GM12864 (cell line): ENCODE measurements at regions not wholly inside any gene's neighbourhood (a gene's known extent, or its start where the extent isn't known, plus 50 kb on each side); places are given as distances from the start of the nearest gene placed in this dataset.

ENCODE experiments used
- DNase-seq: peaks from one replicate; pipeline ENCODE4 v3.0.0-alpha.2; 2011; ENCODE audit warnings: low read depth
- H3K4me3 ChIP-seq: 2 replicates; pipeline ENCODE4 v1.5.1; 2011; ENCODE audit warnings: mild to moderate bottlenecking, low read depth, low read length, control low read depth
- TF ChIP-seq, protein P1 (sequence below): IDR thresholded peaks from 2 replicates; pipeline ENCODE4 v1.5.1; 2011; ENCODE audit warnings: low read depth, mild to moderate bottlenecking, moderate library complexity, low read length, control low read depth, inconsistent platforms; ENCODE audit errors: missing control alignments

DNA sequence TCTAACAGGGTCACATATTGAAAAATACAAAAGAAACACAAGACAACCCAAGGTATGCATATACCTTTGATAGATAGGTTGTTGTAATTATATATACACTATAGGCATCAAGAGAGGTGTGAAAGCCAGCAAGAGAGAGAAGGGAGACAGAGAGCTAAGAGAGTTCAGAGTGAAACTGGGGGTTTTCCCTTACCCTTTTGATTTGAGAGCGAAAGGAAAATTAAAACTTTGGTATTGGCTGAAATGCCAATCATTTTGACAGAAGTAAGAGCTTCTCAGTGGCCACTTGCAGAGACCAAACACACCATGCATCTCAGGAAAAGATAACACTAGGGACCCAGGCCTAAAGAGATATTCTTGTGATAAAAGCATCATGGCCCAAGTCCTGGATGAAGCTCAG is 183.6 kb downstream of the SHOX2 start:
- H3K4me3 ChIP-seq, result no peak overlapping the region
- TF ChIP-seq, protein P1, sequence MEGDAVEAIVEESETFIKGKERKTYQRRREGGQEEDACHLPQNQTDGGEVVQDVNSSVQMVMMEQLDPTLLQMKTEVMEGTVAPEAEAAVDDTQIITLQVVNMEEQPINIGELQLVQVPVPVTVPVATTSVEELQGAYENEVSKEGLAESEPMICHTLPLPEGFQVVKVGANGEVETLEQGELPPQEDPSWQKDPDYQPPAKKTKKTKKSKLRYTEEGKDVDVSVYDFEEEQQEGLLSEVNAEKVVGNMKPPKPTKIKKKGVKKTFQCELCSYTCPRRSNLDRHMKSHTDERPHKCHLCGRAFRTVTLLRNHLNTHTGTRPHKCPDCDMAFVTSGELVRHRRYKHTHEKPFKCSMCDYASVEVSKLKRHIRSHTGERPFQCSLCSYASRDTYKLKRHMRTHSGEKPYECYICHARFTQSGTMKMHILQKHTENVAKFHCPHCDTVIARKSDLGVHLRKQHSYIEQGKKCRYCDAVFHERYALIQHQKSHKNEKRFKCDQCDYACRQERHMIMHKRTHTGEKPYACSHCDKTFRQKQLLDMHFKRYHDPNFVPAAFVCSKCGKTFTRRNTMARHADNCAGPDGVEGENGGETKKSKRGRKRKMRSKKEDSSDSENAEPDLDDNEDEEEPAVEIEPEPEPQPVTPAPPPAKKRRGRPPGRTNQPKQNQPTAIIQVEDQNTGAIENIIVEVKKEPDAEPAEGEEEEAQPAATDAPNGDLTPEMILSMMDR, result no peak
- no peak for DNase-seq

DNA sequence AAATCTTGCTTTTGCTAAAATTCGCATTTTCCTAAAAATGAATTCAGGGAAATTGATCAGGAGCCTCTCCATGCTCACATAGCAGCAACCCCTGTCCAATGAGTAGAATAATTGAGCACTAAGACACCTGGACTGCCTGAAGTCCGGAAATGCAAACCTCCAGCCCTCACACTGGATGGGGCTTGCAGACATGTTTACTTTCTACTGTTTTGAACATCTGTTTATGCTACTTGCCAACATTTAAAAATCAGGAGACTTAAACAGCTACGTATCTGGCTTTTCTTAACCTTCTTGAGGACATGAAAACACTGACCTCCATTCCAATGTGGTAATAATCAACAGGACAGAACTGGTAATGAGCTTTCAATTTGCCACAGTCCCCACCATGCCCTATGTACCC is 184.4 kb downstream of the SHOX2 start:
- no peak for DNase-seq
- TF ChIP-seq, protein P1, result no peak
- no peak overlapping the region for H3K4me3 ChIP-seq

DNA sequence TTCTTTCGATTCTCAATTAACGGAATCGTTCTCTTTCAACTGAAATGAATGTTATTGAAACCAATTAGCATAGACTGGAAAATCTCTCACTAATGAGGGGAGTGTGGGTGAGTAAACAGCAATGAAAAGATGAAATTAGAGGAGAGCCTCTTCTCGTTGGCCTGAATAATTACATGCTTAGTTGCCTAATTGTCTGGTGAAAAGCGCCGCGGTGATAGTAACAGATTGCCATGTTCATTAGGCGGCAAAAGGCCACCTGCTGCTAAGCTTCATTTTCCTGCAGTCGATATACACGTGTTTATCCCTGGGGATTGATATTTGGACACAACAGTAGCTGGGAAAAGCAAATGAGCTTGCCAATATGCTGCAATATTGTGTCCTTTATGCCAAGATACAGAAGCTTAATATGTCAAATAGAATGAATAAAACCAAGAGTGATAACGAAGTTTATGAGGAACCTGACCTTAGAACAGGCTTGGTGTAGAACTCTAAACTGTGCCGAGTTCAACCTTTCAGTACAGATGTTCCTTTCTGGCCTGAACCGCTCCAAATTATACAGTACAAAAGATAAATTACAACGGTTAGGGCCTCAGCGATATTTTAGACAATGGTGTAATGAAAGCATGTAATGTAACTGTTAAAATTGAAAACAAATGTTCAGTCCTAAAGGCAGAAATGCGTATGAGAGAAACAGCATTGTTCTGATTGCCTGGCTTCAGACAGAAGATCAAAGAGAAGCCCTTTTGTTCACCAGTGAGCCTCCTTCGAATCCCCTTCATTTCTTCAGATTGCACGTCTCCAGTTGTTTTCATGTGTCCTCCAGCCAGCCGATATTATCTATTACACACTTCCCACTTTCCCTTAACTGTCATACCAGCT is 185.2 kb downstream of the SHOX2 start:
- TF ChIP-seq, protein P1, result no peak
- DNase-seq, result no peak
- H3K4me3 ChIP-seq, result no peak overlapping the region

DNA sequence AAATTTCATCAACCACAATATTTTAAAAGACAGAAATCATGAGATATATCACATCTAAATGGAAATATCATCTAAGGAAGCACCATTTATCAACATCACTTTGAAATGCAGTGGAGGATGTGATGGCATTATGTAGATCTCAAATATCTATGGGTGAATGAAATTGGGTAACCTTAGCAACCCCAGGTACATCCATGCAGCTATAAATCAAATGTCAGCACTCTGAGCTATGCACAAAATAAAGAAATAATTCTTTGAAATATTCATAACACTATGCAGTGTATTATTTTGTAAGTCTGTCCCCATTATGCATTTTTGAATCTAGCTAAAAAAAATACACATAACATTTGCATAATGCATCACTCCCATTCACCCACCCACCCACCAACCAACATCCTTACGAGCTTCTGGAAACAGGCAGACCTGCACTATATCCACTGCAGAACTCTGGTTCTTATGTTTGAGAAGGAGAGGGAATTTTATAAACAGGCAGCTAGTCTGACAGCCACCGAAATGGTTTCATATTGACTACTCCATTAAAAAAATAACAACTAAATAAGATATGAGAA is 186.8 kb downstream of the SHOX2 start:
- TF ChIP-seq, protein P1, result no peak
- no peak for DNase-seq
- H3K4me3 ChIP-seq, result no peak overlapping the region

DNA sequence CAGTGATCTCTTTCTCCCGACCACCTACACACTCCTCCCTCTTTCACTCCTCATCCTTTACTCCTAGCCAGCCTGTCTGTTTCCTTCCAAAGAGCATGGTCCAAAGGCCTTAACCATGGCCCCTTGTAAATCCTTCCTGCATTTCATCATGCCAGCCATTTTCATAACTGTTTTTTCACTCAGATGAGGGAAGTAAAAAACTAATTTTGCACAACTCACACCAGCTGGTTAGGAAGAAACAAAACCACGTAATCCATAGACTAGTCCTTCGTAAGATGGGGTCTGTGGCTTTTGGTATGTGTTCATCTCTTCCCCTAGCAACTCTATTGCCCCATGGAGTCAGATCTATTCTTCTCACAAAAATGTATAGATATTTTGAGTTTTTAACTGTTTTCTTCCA is 187.8 kb downstream of the SHOX2 start:
- no peak for DNase-seq
- no peak overlapping the region for H3K4me3 ChIP-seq
- TF ChIP-seq, protein P1, result no peak

DNA sequence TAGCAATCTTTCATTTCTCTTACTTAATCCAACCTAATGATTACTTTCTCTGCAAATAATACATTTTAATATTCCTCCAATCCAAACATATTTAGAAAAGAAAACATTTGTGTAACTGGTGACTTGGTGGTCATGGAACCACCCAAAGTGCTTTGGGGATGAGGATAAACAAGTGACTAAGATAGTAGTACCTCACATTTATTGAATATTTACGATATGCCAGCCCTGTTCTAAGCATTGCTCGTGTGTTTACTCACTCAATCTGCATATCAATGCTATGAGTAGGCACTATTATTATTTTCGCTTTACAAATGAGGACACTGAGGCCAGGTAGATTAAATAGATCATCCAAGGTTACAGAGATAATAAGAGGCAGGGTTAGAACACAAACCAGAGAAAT is 189.5 kb downstream of the SHOX2 start:
- TF ChIP-seq, protein P1, result no peak
- no peak for DNase-seq
- no peak overlapping the region for H3K4me3 ChIP-seq
